Loucy (cell line): ENCODE measurements at regions not wholly inside any gene's neighbourhood (a gene's known extent, or its start where the extent isn't known, plus 50 kb on each side); places are given as distances from the start of the nearest gene placed in this dataset.

Experiments
- EZH2phosphoT487 ChIP-seq: fragments of 200-600 bp; IDR thresholded peaks from 2 replicates; pipeline ENCODE4 v1.6.1; 2018; ENCODE audit warnings: antibody characterized with exemption, mild to moderate bottlenecking, moderate library complexity, borderline replicate concordance
- TF ChIP-seq, protein P1 (sequence below): fragments of 200-600 bp; sonication (generic); conservative IDR thresholded peaks from 2 replicates; pipeline ENCODE4 v1.5.1; 2014; ENCODE audit warnings: mild to moderate bottlenecking, antibody characterized with exemption, low read length

GRCh38 chr4:135072553-135072952, 871.0 kb upstream of the PABPC4L start:
- TF ChIP-seq, protein P1, sequence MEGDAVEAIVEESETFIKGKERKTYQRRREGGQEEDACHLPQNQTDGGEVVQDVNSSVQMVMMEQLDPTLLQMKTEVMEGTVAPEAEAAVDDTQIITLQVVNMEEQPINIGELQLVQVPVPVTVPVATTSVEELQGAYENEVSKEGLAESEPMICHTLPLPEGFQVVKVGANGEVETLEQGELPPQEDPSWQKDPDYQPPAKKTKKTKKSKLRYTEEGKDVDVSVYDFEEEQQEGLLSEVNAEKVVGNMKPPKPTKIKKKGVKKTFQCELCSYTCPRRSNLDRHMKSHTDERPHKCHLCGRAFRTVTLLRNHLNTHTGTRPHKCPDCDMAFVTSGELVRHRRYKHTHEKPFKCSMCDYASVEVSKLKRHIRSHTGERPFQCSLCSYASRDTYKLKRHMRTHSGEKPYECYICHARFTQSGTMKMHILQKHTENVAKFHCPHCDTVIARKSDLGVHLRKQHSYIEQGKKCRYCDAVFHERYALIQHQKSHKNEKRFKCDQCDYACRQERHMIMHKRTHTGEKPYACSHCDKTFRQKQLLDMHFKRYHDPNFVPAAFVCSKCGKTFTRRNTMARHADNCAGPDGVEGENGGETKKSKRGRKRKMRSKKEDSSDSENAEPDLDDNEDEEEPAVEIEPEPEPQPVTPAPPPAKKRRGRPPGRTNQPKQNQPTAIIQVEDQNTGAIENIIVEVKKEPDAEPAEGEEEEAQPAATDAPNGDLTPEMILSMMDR = no peak
- no peak for TF ChIP-seq EZH2phosphoT487
